AG04449 (cell line): ENCODE measurements at regions not wholly inside any gene's neighbourhood (a gene's known extent, or its start where the extent isn't known, plus 50 kb on each side); places are given as distances from the start of the nearest gene placed in this dataset.
"Not testable (repeated sequence)": the region's sequence is repeated elsewhere in the genome, so short reads cannot be mapped to it uniquely, and the experiment has no call there.

Experiments
- CTCF ChIA-PET: fragments of 350-600 bp; formaldehyde crosslinking; extraction: SDS; loops from one replicate; lab custom pipeline; 2021; ENCODE audit warnings: antibody characterized with exemption; lab: Yijun Ruan, JAX
- POLR2A ChIA-PET: fragments of 400-600, 350-600 bp; formaldehyde crosslinking; extraction: SDS; loops from one replicate; lab custom pipeline; 2020; ENCODE audit warnings: antibody characterized with exemption, inconsistent platforms; lab: Yijun Ruan, JAX
- DNase-seq: peaks from one replicate; pipeline ENCODE4 v3.0.0-alpha.2; 2010; ENCODE audit warnings: low read depth, low spot score
- H3K4me3 ChIP-seq: 2 replicates; pipeline ENCODE4 v1.5.1; 2011; ENCODE audit warnings: low read depth, mild to moderate bottlenecking, control low read depth, low read length

- H3K4me3 ChIP-seq, CTCF ChIA-PET, DNase-seq, POLR2A ChIA-PET: not testable (repeated sequence)
Measured at GRCh38 chr15:30688684-30689083, 62.8 kb downstream of the ARHGAP11B start.

- POLR2A ChIA-PET, DNase-seq, CTCF ChIA-PET, H3K4me3 ChIP-seq: not testable (repeated sequence)
Measured at GRCh38 chr15:30690153-30690552, 64.2 kb downstream of the ARHGAP11B start.

GRCh38 chr15:30695811-30696210 is 69.9 kb downstream of the ARHGAP11B start:
- CTCF ChIA-PET, DNase-seq, H3K4me3 ChIP-seq, POLR2A ChIA-PET: not testable (repeated sequence)

GRCh38 chr15:30696439-30697314 is 70.7 kb downstream of the ARHGAP11B start:
- POLR2A ChIA-PET, CTCF ChIA-PET, H3K4me3 ChIP-seq, DNase-seq: not testable (repeated sequence)

GRCh38 chr15:30697315-30697685 is 71.4 kb downstream of the ARHGAP11B start:
- POLR2A ChIA-PET, CTCF ChIA-PET, DNase-seq, H3K4me3 ChIP-seq: not testable (repeated sequence)

- CTCF ChIA-PET, POLR2A ChIA-PET, H3K4me3 ChIP-seq, DNase-seq: not testable (repeated sequence)
Measured at GRCh38 chr15:30700006-30700597, 74.2 kb downstream of the ARHGAP11B start.

- H3K4me3 ChIP-seq, CTCF ChIA-PET, POLR2A ChIA-PET, DNase-seq: not testable (repeated sequence)
Measured at GRCh38 chr15:30707976-30708685, 82.2 kb downstream of the ARHGAP11B start.

GRCh38 chr15:30708809-30709208 is 82.9 kb downstream of the ARHGAP11B start:
- CTCF ChIA-PET, DNase-seq, H3K4me3 ChIP-seq, POLR2A ChIA-PET: not testable (repeated sequence)

- H3K4me3 ChIP-seq, POLR2A ChIA-PET, DNase-seq, CTCF ChIA-PET: not testable (repeated sequence)
Measured at GRCh38 chr15:30718038-30718643, 92.2 kb downstream of the ARHGAP11B start.

GRCh38 chr15:30719363-30719762 is 93.4 kb downstream of the ARHGAP11B start:
- H3K4me3 ChIP-seq, DNase-seq, POLR2A ChIA-PET, CTCF ChIA-PET: not testable (repeated sequence)

GRCh38 chr15:30720825-30721224 is 94.9 kb downstream of the ARHGAP11B start:
- H3K4me3 ChIP-seq, DNase-seq, POLR2A ChIA-PET, CTCF ChIA-PET: not testable (repeated sequence)

GRCh38 chr15:30721529-30721928 is 95.6 kb downstream of the ARHGAP11B start:
- POLR2A ChIA-PET, CTCF ChIA-PET, H3K4me3 ChIP-seq, DNase-seq: not testable (repeated sequence)

- POLR2A ChIA-PET, CTCF ChIA-PET, H3K4me3 ChIP-seq, DNase-seq: not testable (repeated sequence)
Measured at GRCh38 chr15:30723540-30724175, 97.7 kb downstream of the ARHGAP11B start.

- POLR2A ChIA-PET, CTCF ChIA-PET, DNase-seq, H3K4me3 ChIP-seq: not testable (repeated sequence)
Measured at GRCh38 chr15:30729880-30730590, 104.1 kb downstream of the ARHGAP11B start.

- CTCF ChIA-PET, DNase-seq, POLR2A ChIA-PET, H3K4me3 ChIP-seq: not testable (repeated sequence)
Measured at GRCh38 chr15:30730633-30731032, 104.7 kb downstream of the ARHGAP11B start.
